ENCODE measurements at regions not wholly inside any gene's neighbourhood (a gene's known extent, or its start where the extent isn't known, plus 50 kb on each side); places are given as distances from the start of the nearest gene placed in this dataset.

- no peak for TF ChIP-seq CTCF (conservative IDR thresholded peaks at IDR 0.05; ENCODE audit: low read depth, low read length)
- TF ChIP-seq EZH2 (IDR thresholded peaks at IDR 0.05; ENCODE audit: borderline replicate concordance, low read depth, low read length, poor library complexity, severe bottlenecking), result no peak
These were observed 468.6 kb downstream of the CNTN6 start for GRCh38 chr3:1561427-1561826.

GRCh38 chr3:1571736-1572135 lies 478.9 kb downstream of the CNTN6 start:
- intact Hi-C loops (cut with micrococcal nuclease; ENCODE audit: unreplicated experiment), result no loop called here
- Histone ChIP-seq H3K27me3 (replicated peaks; ENCODE audit: insufficient read depth, low read depth, low read length, poor library complexity) (no peaks in the 10 kb centered on the region), H3K4me1 (ENCODE audit: insufficient read depth, low read length, poor library complexity, severe bottlenecking) (no peaks in the 10 kb centered on the region), H3K9me3 (ENCODE audit: low read depth, low read length, poor library complexity, severe bottlenecking) (no peaks in the 10 kb centered on the region), H3K27ac (ENCODE audit: low read depth, low read length, poor library complexity, severe bottlenecking) (no peak overlapping the region), H3K36me3 (ENCODE audit: insufficient read depth, low read length, poor library complexity, severe bottlenecking) (no peaks in the 10 kb centered on the region), H3K4me3 (ENCODE audit: low read depth, low read length, poor library complexity, severe bottlenecking) (no peak overlapping the region)
- ChIA-PET CTCF (no interaction called here), POLR2A (ENCODE audit: low non-redundant PET) (no interaction called here)
- no peak for DNase-seq (ENCODE audit: low spot score)
- TF ChIP-seq CTCF (conservative IDR thresholded peaks at IDR 0.05; ENCODE audit: low read depth, low read length) (no peak), EZH2 (IDR thresholded peaks at IDR 0.05; ENCODE audit: borderline replicate concordance, low read depth, low read length, poor library complexity, severe bottlenecking) (no peak)
- no TSS peak for BruUV-seq (replicated peaks)

More at GRCh38 chr3:1561427-1561826, 468.6 kb downstream of the CNTN6 start:
- CTCF ChIA-PET, result no interaction called here
- POLR2A ChIA-PET (ENCODE audit: low non-redundant PET), result no interaction called here
- H3K27ac ChIP-seq (ENCODE audit: low read depth, low read length, poor library complexity, severe bottlenecking), result no peak overlapping the region
- no peaks in the 10 kb centered on the region for H3K36me3 ChIP-seq (ENCODE audit: insufficient read depth, low read length, poor library complexity, severe bottlenecking)
- peaks cover 3% of the 10 kb centered on the region for H3K9me3 ChIP-seq (ENCODE audit: low read depth, low read length, poor library complexity, severe bottlenecking)
- H3K27me3 ChIP-seq (replicated peaks; ENCODE audit: insufficient read depth, low read depth, low read length, poor library complexity), result no peaks in the 10 kb centered on the region
- no peaks in the 10 kb centered on the region for H3K4me1 ChIP-seq (ENCODE audit: insufficient read depth, low read length, poor library complexity, severe bottlenecking)
- intact Hi-C loops (cut with micrococcal nuclease; ENCODE audit: unreplicated experiment), result no loop called here
- H3K4me3 ChIP-seq (ENCODE audit: low read depth, low read length, poor library complexity, severe bottlenecking), result no peak overlapping the region
- DNase-seq (ENCODE audit: low spot score), result no peak
- BruUV-seq (replicated peaks), result no TSS peak

GRCh38 chr3:1576047-1576446 lies 483.2 kb downstream of the CNTN6 start:
- BruUV-seq (replicated peaks), result no TSS peak
- ChIA-PET POLR2A (ENCODE audit: low non-redundant PET) (interaction anchor here (0.7 kb wide), 1 partner anchor 248 kb away, joined by 5 read pairs; no protein-coding TSS in a partner anchor), CTCF (no interaction called here)

More at GRCh38 chr3:1576047-1576446, 483.2 kb downstream of the CNTN6 start:
- intact Hi-C loops (cut with micrococcal nuclease; ENCODE audit: unreplicated experiment), result no loop called here
- TF ChIP-seq EZH2 (IDR thresholded peaks at IDR 0.05; ENCODE audit: borderline replicate concordance, low read depth, low read length, poor library complexity, severe bottlenecking), result no peak
- no peak for TF ChIP-seq CTCF (conservative IDR thresholded peaks at IDR 0.05; ENCODE audit: low read depth, low read length)
- DNase-seq (ENCODE audit: low spot score), result no peak
- no peaks in the 10 kb centered on the region for H3K9me3 ChIP-seq (ENCODE audit: low read depth, low read length, poor library complexity, severe bottlenecking)
- H3K36me3 ChIP-seq (ENCODE audit: insufficient read depth, low read length, poor library complexity, severe bottlenecking), result no peaks in the 10 kb centered on the region
- H3K27me3 ChIP-seq (replicated peaks; ENCODE audit: insufficient read depth, low read depth, low read length, poor library complexity), result no peaks in the 10 kb centered on the region
- H3K4me3 ChIP-seq (ENCODE audit: low read depth, low read length, poor library complexity, severe bottlenecking), result no peak overlapping the region
- no peak overlapping the region for H3K27ac ChIP-seq (ENCODE audit: low read depth, low read length, poor library complexity, severe bottlenecking)
- H3K4me1 ChIP-seq (ENCODE audit: insufficient read depth, low read length, poor library complexity, severe bottlenecking), result no peaks in the 10 kb centered on the region

Data from A673 (cell line).